ENCODE measurements at regions not wholly inside any gene's neighbourhood (a gene's known extent, or its start where the extent isn't known, plus 50 kb on each side); places are given as distances from the start of the nearest gene placed in this dataset.

DNA sequence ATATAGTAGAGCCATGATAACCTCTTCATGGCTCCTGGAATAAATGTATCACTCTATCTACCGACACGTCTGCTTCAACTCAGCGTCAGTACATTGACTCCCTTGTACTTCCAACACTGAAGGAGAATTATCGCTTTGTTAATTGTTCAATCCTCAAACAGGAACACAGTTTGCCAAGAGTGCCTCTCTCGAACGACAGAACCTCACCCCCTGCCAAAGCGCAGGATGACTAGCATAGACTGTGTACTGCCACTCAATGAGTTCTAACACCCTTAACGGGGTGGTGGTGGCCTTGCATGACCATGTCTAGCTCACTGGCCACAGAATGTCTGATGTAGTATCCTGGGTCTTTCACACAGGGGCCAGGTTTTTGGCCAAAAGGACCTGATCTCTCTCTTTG is 81.4 kb upstream of the HEY2 start:
- Histone ChIP-seq H3K4me3 (ENCODE audit: low read length, poor library complexity, severe bottlenecking) (no peak overlapping the region), H3K4me2 (ENCODE audit: low read depth, low read length, poor library complexity, severe bottlenecking) (no peak overlapping the region), H3K4me1 (ENCODE audit: insufficient read depth, low read length, poor library complexity, severe bottlenecking) (no peaks in the 10 kb centered on the region), H3K36me3 (ENCODE audit: insufficient read depth, low read length) (no peaks in the 10 kb centered on the region), H3K9ac (ENCODE audit: low read depth, low read length, poor library complexity, severe bottlenecking) (no peak overlapping the region), H4K20me1 (ENCODE audit: insufficient read depth, low read length, poor library complexity, severe bottlenecking) (no peaks in the 10 kb centered on the region), H2AFZ (ENCODE audit: low read length) (no peak overlapping the region), H3K9me3 (ENCODE audit: insufficient read depth, low read depth, low read length) (no peaks in the 10 kb centered on the region), H3K27me3 (ENCODE audit: insufficient read depth, low read length, poor library complexity, severe bottlenecking) (no peaks in the 10 kb centered on the region), H3K79me2 (ENCODE audit: insufficient read depth, low read length) (no peaks in the 10 kb centered on the region), H3K9me2 (replicated peaks; ENCODE audit: low read depth, low read length) (no peaks in the 10 kb centered on the region), H3F3A (ENCODE audit: low read depth) (no peaks in the 10 kb centered on the region)
- TF ChIP-seq EZH2phosphoT487 (IDR thresholded peaks at IDR 0.05; ENCODE audit: borderline replicate concordance), result no peak
- TF ChIP-seq, protein P1, sequence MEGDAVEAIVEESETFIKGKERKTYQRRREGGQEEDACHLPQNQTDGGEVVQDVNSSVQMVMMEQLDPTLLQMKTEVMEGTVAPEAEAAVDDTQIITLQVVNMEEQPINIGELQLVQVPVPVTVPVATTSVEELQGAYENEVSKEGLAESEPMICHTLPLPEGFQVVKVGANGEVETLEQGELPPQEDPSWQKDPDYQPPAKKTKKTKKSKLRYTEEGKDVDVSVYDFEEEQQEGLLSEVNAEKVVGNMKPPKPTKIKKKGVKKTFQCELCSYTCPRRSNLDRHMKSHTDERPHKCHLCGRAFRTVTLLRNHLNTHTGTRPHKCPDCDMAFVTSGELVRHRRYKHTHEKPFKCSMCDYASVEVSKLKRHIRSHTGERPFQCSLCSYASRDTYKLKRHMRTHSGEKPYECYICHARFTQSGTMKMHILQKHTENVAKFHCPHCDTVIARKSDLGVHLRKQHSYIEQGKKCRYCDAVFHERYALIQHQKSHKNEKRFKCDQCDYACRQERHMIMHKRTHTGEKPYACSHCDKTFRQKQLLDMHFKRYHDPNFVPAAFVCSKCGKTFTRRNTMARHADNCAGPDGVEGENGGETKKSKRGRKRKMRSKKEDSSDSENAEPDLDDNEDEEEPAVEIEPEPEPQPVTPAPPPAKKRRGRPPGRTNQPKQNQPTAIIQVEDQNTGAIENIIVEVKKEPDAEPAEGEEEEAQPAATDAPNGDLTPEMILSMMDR (conservative IDR thresholded peaks at IDR 0.05; ENCODE audit: low read length), result no peak

DNA sequence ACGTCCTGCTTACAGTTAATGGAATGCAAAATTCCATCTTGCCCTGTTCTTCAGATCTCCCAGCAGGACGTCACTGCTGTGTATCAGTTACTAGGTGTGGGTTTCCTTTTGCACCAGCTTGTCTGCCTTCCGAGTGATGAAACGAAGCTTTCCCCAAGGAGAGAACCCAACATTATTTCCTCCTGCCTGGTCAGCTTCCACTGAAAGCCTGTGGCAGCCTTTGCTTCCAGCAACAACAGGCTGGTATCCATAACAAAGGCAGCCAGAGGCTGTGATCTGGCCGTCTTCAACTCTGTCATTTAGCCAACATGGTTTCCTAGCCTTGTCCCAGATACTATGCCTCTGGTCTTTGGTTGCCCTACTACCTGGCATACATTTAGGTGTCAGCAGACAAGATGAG is 78.9 kb upstream of the HEY2 start:
- TF ChIP-seq, protein P1 (conservative IDR thresholded peaks at IDR 0.05; ENCODE audit: low read length), result no peak
- TF ChIP-seq EZH2phosphoT487 (IDR thresholded peaks at IDR 0.05; ENCODE audit: borderline replicate concordance), result no peak
- H3K9ac ChIP-seq (ENCODE audit: low read depth, low read length, poor library complexity, severe bottlenecking), result no peak overlapping the region
- no peak overlapping the region for H3K4me2 ChIP-seq (ENCODE audit: low read depth, low read length, poor library complexity, severe bottlenecking)
- no peaks in the 10 kb centered on the region for H3K36me3 ChIP-seq (ENCODE audit: insufficient read depth, low read length)
- H3K4me1 ChIP-seq (ENCODE audit: insufficient read depth, low read length, poor library complexity, severe bottlenecking), result no peaks in the 10 kb centered on the region
- no peaks in the 10 kb centered on the region for H3F3A ChIP-seq (ENCODE audit: low read depth)
- no peaks in the 10 kb centered on the region for H3K9me3 ChIP-seq (ENCODE audit: insufficient read depth, low read depth, low read length)
- H3K79me2 ChIP-seq (ENCODE audit: insufficient read depth, low read length), result no peaks in the 10 kb centered on the region
- no peak overlapping the region for H2AFZ ChIP-seq (ENCODE audit: low read length)
- H3K9me2 ChIP-seq (replicated peaks; ENCODE audit: low read depth, low read length), result no peaks in the 10 kb centered on the region
- H4K20me1 ChIP-seq (ENCODE audit: insufficient read depth, low read length, poor library complexity, severe bottlenecking), result no peaks in the 10 kb centered on the region
- no peak overlapping the region for H3K4me3 ChIP-seq (ENCODE audit: low read length, poor library complexity, severe bottlenecking)
- no peaks in the 10 kb centered on the region for H3K27me3 ChIP-seq (ENCODE audit: insufficient read depth, low read length, poor library complexity, severe bottlenecking)

DNA sequence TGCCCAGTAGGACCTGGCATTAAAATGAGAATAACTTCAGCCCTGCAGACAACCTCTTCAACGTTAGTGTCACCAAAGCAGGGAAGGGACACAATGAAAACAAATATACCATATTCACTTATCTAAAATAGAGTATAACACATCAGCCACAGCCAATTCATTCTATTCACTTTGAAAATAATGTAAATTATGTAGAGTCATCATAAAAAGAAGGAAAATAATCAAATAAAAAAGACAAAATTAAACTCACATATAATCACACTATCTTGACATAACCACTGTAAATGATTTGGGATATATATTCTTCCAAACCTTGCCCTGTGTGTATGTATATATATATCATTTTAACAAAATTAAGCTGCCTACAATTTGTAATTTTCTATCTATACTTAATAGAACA is 78.1 kb upstream of the HEY2 start:
- Histone ChIP-seq H3F3A (ENCODE audit: low read depth) (no peaks in the 10 kb centered on the region), H3K27me3 (ENCODE audit: insufficient read depth, low read length, poor library complexity, severe bottlenecking) (peaks cover 5% of the 10 kb centered on the region), H4K20me1 (ENCODE audit: insufficient read depth, low read length, poor library complexity, severe bottlenecking) (no peaks in the 10 kb centered on the region), H3K4me3 (ENCODE audit: low read length, poor library complexity, severe bottlenecking) (no peak overlapping the region), H3K4me1 (ENCODE audit: insufficient read depth, low read length, poor library complexity, severe bottlenecking) (no peaks in the 10 kb centered on the region), H3K9me3 (ENCODE audit: insufficient read depth, low read depth, low read length) (no peaks in the 10 kb centered on the region), H3K9ac (ENCODE audit: low read depth, low read length, poor library complexity, severe bottlenecking) (no peak overlapping the region), H3K4me2 (ENCODE audit: low read depth, low read length, poor library complexity, severe bottlenecking) (no peak overlapping the region), H3K79me2 (ENCODE audit: insufficient read depth, low read length) (no peaks in the 10 kb centered on the region), H3K36me3 (ENCODE audit: insufficient read depth, low read length) (no peaks in the 10 kb centered on the region), H2AFZ (ENCODE audit: low read length) (no peak overlapping the region), H3K9me2 (replicated peaks; ENCODE audit: low read depth, low read length) (no peaks in the 10 kb centered on the region)
- no peak for TF ChIP-seq EZH2phosphoT487 (IDR thresholded peaks at IDR 0.05; ENCODE audit: borderline replicate concordance)
- TF ChIP-seq, protein P1 (conservative IDR thresholded peaks at IDR 0.05; ENCODE audit: low read length), result no peak

All from Loucy (cell line).